Left ventricle myocardium inferior (tissue), 1 donor: ENCODE measurements at regions not wholly inside any gene's neighbourhood (a gene's known extent, or its start where the extent isn't known, plus 50 kb on each side); places are given as distances from the start of the nearest gene placed in this dataset.

Experiments used
- DNase-seq: peaks from one replicate; pipeline ENCODE4 v3.0.0-alpha.2; 2020
- H3K27ac ChIP-seq: fragments of 200-600 bp; replicated peaks from 2 replicates; pipeline ENCODE4 v1.8.0; 2021
- H3K27me3 ChIP-seq: fragments of 200-600 bp; 2 replicates; pipeline ENCODE4 v1.8.0; 2021; ENCODE audit warnings: low read depth
- H3K36me3 ChIP-seq: fragments of 200-600 bp; 2 replicates; pipeline ENCODE4 v1.8.0; 2021
- H3K4me1 ChIP-seq: fragments of 200-600 bp; 2 replicates; pipeline ENCODE4 v1.8.0; 2021
- H3K4me3 ChIP-seq: fragments of 200-600 bp; 2 replicates; pipeline ENCODE4 v1.8.0; 2021; ENCODE audit warnings: mild to moderate bottlenecking, moderate library complexity
- H3K9me3 ChIP-seq: fragments of 200-600 bp; replicated peaks from 2 replicates; pipeline ENCODE4 v1.8.0; 2021
- CTCF ChIP-seq: fragments of 200-600 bp; IDR thresholded peaks from 2 replicates; pipeline ENCODE4 v1.8.0; 2021; ENCODE audit warnings: antibody characterized with exemption, mild to moderate bottlenecking, borderline replicate concordance
- intact Hi-C: fragments of 100-400 bp; cut with micrococcal nuclease; formaldehyde crosslinking; loops from one replicate; pipeline ENCODE4 v1.11.0; 2022
- donor health status: DM: no; HTN: yes; CAD: no; lungs with severe emphysema.

GRCh38 chr21:19833082-19833481, 1165.1 kb upstream of the NCAM2 start:
- no peaks in the 10 kb centered on the region for H3K9me3 ChIP-seq
- H3K27ac ChIP-seq, result no peak overlapping the region
- intact Hi-C loops, result no loop called here
- TF ChIP-seq CTCF, result no peak
- H3K4me3 ChIP-seq, result no peak overlapping the region
- no peaks in the 10 kb centered on the region for H3K36me3 ChIP-seq
- H3K27me3 ChIP-seq, result no peaks in the 10 kb centered on the region
- no peaks in the 10 kb centered on the region for H3K4me1 ChIP-seq
- DNase-seq, result no peak

GRCh38 chr21:19842601-19843000, 1155.6 kb upstream of the NCAM2 start:
- Histone ChIP-seq H3K4me1 (no peaks in the 10 kb centered on the region), H3K9me3 (no peaks in the 10 kb centered on the region), H3K36me3 (no peaks in the 10 kb centered on the region), H3K27me3 (no peaks in the 10 kb centered on the region), H3K27ac (no peak overlapping the region), H3K4me3 (no peak overlapping the region)
- intact Hi-C loops, result no loop called here
- no peak for TF ChIP-seq CTCF
- DNase-seq, result no peak

- Histone ChIP-seq H3K36me3 (no peaks in the 10 kb centered on the region), H3K4me1 (no peaks in the 10 kb centered on the region), H3K4me3 (no peak overlapping the region), H3K27ac (no peak overlapping the region), H3K9me3 (no peaks in the 10 kb centered on the region), H3K27me3 (no peaks in the 10 kb centered on the region)
- intact Hi-C loops, result no loop called here
- DNase-seq, result no peak
- TF ChIP-seq CTCF, result no peak
These were observed 1153.9 kb upstream of the NCAM2 start for GRCh38 chr21:19844334-19844733.

- Histone ChIP-seq H3K27ac (no peak overlapping the region), H3K4me3 (no peak overlapping the region), H3K36me3 (no peaks in the 10 kb centered on the region), H3K9me3 (no peaks in the 10 kb centered on the region), H3K4me1 (no peaks in the 10 kb centered on the region), H3K27me3 (no peaks in the 10 kb centered on the region)
- no peak for TF ChIP-seq CTCF
- intact Hi-C loops, result no loop called here
- DNase-seq, result no peak
These were observed 1148.1 kb upstream of the NCAM2 start for GRCh38 chr21:19850157-19850556.

GRCh38 chr21:19853061-19853460, 1145.1 kb upstream of the NCAM2 start:
- H3K4me3 ChIP-seq, result no peak overlapping the region
- no peaks in the 10 kb centered on the region for H3K9me3 ChIP-seq
- intact Hi-C loops, result no loop called here
- no peak for TF ChIP-seq CTCF
- no peak overlapping the region for H3K27ac ChIP-seq
- DNase-seq, result no peak
- H3K4me1 ChIP-seq, result no peaks in the 10 kb centered on the region
- H3K27me3 ChIP-seq, result no peaks in the 10 kb centered on the region
- no peaks in the 10 kb centered on the region for H3K36me3 ChIP-seq
